ENCODE measurements at regions not wholly inside any gene's neighbourhood (a gene's known extent, or its start where the extent isn't known, plus 50 kb on each side); places are given as distances from the start of the nearest gene placed in this dataset.

DNA sequence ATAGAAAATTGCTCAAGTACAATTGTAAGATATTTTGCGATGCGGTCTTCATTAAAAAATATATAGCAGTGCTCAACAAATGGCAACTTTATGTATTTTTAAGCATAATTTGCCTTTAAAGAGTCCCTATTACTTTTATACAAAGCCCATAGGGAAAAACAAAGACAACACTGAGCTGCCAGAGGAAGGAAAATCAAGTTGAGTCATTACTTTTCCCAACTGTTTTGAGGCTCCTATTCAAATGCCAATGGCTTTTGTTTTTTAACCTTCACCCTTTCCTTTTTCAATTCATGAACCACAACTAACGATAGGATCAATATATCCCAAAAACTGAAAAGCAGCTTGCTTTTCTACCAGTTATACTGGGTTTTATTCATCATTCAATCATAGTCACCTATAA lies 157.6 kb upstream of the PLEKHA5 start:
- H2BK15ac ChIP-seq (ENCODE audit: low read length) = no peak overlapping the region
- peak overlapping the region in 1 of 4 experiments; percentile 22; a peak in 1 of 8 replicates for H3K4me3 ChIP-seq (ENCODE audit: extremely low read depth in 1 of 4, insufficient read depth in 2 of 4, low read depth in 3 of 4, low read length in 4 of 4)
- H4K8ac ChIP-seq (ENCODE audit: extremely low read depth, insufficient read depth, low read length) = no peak overlapping the region
- H4K5ac ChIP-seq (ENCODE audit: insufficient read length, low read depth, low read length) = peak overlapping the region; percentile 58
- peak; percentile 82 for FAIRE-seq
- no peak overlapping the region for H2AK5ac ChIP-seq (ENCODE audit: low read depth, low read length)
- ChIA-PET CTCF (ENCODE audit: partially characterized antibody) (interaction anchor here (0.6 to 0.8 kb wide), 2 partner anchors 150 to 159 kb away, joined by 3 to 5 read pairs; no protein-coding TSS in a partner anchor), POLR2A (ENCODE audit: partially characterized antibody) (interaction anchor here (1.0 kb wide), 1 partner anchor 32 kb away, joined by 3 read pairs; no protein-coding TSS in a partner anchor)
- H2BK12ac ChIP-seq (ENCODE audit: low read depth, low read length) = no peak overlapping the region
- H3K4me1 ChIP-seq (replicated peaks in 1 of 4; ENCODE audit: control insufficient read depth in 3 of 4, insufficient read depth in 4 of 4, low read length in 3 of 4) = peaks cover 5 to 20% (median 11%) of the 10 kb centered on the region in 4 experiments; a peak in 4 of 7 replicates
- no peak overlapping the region for H3K9ac ChIP-seq (replicated peaks in 1 of 4; ENCODE audit: extremely low read depth in 1 of 4, low read depth in 3 of 4, low read length in 3 of 4)
- WGBS, 2 experiments (ENCODE audit: extremely low coverage in 1 of 2, insufficient coverage in 1 of 2, insufficient read length in 1 of 2, insufficient replicate concordance in 2 of 2, low coverage in 1 of 2, low lambda C conversion rate in 2 of 2, missing lambda C conversion rate in 1 of 2) = 5% methylated on average over 3 of the region's 3 CpGs; no CpG with 5 or more reads in 1 of the 2 experiments
- no peak overlapping the region for H3K14ac ChIP-seq (ENCODE audit: insufficient read length)
- no peak overlapping the region; the same call in 1 of the 2 replicates for H3K18ac ChIP-seq (ENCODE audit: extremely low read depth, low read length)
- no peaks in the 10 kb centered on the region for H3K79me2 ChIP-seq (ENCODE audit: control insufficient read depth in 1 of 2, insufficient read depth in 2 of 2, low read length in 2 of 2)
- peaks cover 0 to 2% (median 0%) of the 10 kb centered on the region in 4 experiments; a peak in 1 of 7 replicates for H3K27me3 ChIP-seq (replicated peaks in 1 of 4; ENCODE audit: control insufficient read depth in 3 of 4, extremely low read depth in 1 of 4, insufficient read depth in 3 of 4, low read length in 3 of 4)
- no peak overlapping the region for H3K4ac ChIP-seq (replicated peaks; ENCODE audit: insufficient read length, low read depth, low read length)
- 0 out of 4 replicates have a peak, but pooled peaks cover 5 to 6% of the 10 kb centered on the region in 2 experiments for H3K9me3 ChIP-seq (ENCODE audit: insufficient read depth in 2 of 2, low read depth in 1 of 2, low read length in 1 of 2)
- no peaks in the 10 kb centered on the region; a peak in 2 of 8 replicates for H3K36me3 ChIP-seq (ENCODE audit: control insufficient read depth in 2 of 4, insufficient read depth in 4 of 4, low read length in 3 of 4)
- H4K20me1 ChIP-seq (replicated peaks in 1 of 2; ENCODE audit: control insufficient read depth in 1 of 2, insufficient read depth in 2 of 2, low read length in 2 of 2) = no peaks in the 10 kb centered on the region
- no peak overlapping the region for H4K91ac ChIP-seq (replicated peaks; ENCODE audit: insufficient read length, low read length)
- no peak for DNase-seq (ENCODE audit: low read depth in 1 of 2, low spot score in 2 of 2)
- TF ChIP-seq EP300 (IDR thresholded peaks at IDR 0.05; ENCODE audit: borderline replicate concordance in 1 of 2, low read depth in 2 of 2, low read length in 2 of 2) (no peak), KDM5A (IDR thresholded peaks at IDR 0.05; ENCODE audit: low read length) (no peak), HDAC6 (IDR thresholded peaks at IDR 0.05; ENCODE audit: low read depth, low read length) (no peak), MAFK (IDR thresholded peaks at IDR 0.05; ENCODE audit: low read depth, low read length) (no peak), SUZ12 (IDR thresholded peaks at IDR 0.05; ENCODE audit: low read length) (no peak), RNF2 (IDR thresholded peaks at IDR 0.05; ENCODE audit: borderline replicate concordance, low read depth, low read length, missing control alignments, poor library complexity, severe bottlenecking) (no peak), CHD2 (IDR thresholded peaks at IDR 0.05; ENCODE audit: low read length) (no peak), BCL11A (IDR thresholded peaks at IDR 0.05; ENCODE audit: low read depth in 2 of 2, low read length in 2 of 2) (no peak), HDAC2 (IDR thresholded peaks at IDR 0.05; ENCODE audit: borderline replicate concordance in 1 of 2, low read depth in 2 of 2, low read length in 2 of 2) (no peak)
- TF ChIP-seq, protein P1, sequence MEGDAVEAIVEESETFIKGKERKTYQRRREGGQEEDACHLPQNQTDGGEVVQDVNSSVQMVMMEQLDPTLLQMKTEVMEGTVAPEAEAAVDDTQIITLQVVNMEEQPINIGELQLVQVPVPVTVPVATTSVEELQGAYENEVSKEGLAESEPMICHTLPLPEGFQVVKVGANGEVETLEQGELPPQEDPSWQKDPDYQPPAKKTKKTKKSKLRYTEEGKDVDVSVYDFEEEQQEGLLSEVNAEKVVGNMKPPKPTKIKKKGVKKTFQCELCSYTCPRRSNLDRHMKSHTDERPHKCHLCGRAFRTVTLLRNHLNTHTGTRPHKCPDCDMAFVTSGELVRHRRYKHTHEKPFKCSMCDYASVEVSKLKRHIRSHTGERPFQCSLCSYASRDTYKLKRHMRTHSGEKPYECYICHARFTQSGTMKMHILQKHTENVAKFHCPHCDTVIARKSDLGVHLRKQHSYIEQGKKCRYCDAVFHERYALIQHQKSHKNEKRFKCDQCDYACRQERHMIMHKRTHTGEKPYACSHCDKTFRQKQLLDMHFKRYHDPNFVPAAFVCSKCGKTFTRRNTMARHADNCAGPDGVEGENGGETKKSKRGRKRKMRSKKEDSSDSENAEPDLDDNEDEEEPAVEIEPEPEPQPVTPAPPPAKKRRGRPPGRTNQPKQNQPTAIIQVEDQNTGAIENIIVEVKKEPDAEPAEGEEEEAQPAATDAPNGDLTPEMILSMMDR (IDR thresholded peaks at IDR 0.05; ENCODE audit: control extremely low read depth in 1 of 3, insufficient read depth in 1 of 3, low read depth in 1 of 3, low read length in 3 of 3) = no peak
- H2BK20ac ChIP-seq (ENCODE audit: low read length) = no peak overlapping the region
- no peak overlapping the region for H2AFZ ChIP-seq (ENCODE audit: low read length)
- no peak overlapping the region for H3K56ac ChIP-seq (replicated peaks; ENCODE audit: insufficient read length, low read depth, low read length)
- no peak overlapping the region for H3K23ac ChIP-seq (ENCODE audit: insufficient read length)
- no peak overlapping the region for H2BK120ac ChIP-seq (replicated peaks; ENCODE audit: low read depth, low read length)
- peak overlapping the region; percentile 28 to 34; a peak in 2 of 4 replicates for H3K4me2 ChIP-seq (ENCODE audit: insufficient read depth in 1 of 2, low read depth in 2 of 2, low read length in 2 of 2)
- H2BK5ac ChIP-seq (ENCODE audit: low read depth, low read length) = no peak overlapping the region
- H3K27ac ChIP-seq (ENCODE audit: low read depth, low read length) = no peak overlapping the region
- H3K23me2 ChIP-seq (ENCODE audit: low read depth, low read length) = no peaks in the 10 kb centered on the region
- no peaks in the 10 kb centered on the region for H3K79me1 ChIP-seq (ENCODE audit: low read depth, low read length)

Measured in H1 (cell line).